ENCODE measurements at regions not wholly inside any gene's neighbourhood (a gene's known extent, or its start where the extent isn't known, plus 50 kb on each side); places are given as distances from the start of the nearest gene placed in this dataset.

GRCh38 chr6:40689185-40689584, 102.0 kb upstream of the LRFN2 start:
- TF ChIP-seq ZNF747 (CRISPR knock-in tag; IDR thresholded peaks at IDR 0.05; ENCODE audit: borderline replicate concordance), result no peak
- no peak for TF ChIP-seq EP300 (IDR thresholded peaks at IDR 0.05; ENCODE audit: low read depth in 2 of 2, low read length in 2 of 2)
- no peak for TF ChIP-seq EP300 (CRISPR knock-in tag; IDR thresholded peaks at IDR 0.05; ENCODE audit: borderline replicate concordance)
- TF ChIP-seq NFRKB (IDR thresholded peaks at IDR 0.05), result no peak
- no peak for TF ChIP-seq EZH2 (conservative IDR thresholded peaks at IDR 0.05; ENCODE audit: low read depth, low read length)
- TF ChIP-seq CBX5 (CRISPR knock-in tag; IDR thresholded peaks at IDR 0.05; ENCODE audit: borderline replicate concordance), result no peak
- no peak for TF ChIP-seq NFIC (IDR thresholded peaks at IDR 0.05; ENCODE audit: low read length)
- no peak for TF ChIP-seq SP5 (CRISPR knock-in tag; IDR thresholded peaks at IDR 0.05; ENCODE audit: borderline replicate concordance, low read depth)
- TF ChIP-seq NFYB (CRISPR knock-in tag; IDR thresholded peaks at IDR 0.05), result no peak
- no peak for TF ChIP-seq ZNF557 (CRISPR knock-in tag; IDR thresholded peaks at IDR 0.05)
- TF ChIP-seq, protein P1, sequence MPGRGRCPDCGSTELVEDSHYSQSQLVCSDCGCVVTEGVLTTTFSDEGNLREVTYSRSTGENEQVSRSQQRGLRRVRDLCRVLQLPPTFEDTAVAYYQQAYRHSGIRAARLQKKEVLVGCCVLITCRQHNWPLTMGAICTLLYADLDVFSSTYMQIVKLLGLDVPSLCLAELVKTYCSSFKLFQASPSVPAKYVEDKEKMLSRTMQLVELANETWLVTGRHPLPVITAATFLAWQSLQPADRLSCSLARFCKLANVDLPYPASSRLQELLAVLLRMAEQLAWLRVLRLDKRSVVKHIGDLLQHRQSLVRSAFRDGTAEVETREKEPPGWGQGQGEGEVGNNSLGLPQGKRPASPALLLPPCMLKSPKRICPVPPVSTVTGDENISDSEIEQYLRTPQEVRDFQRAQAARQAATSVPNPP (CRISPR knock-in tag; IDR thresholded peaks at IDR 0.05), result no peak
